A549 (cell line): ENCODE measurements at regions not wholly inside any gene's neighbourhood (a gene's known extent, or its start where the extent isn't known, plus 50 kb on each side); places are given as distances from the start of the nearest gene placed in this dataset.

ENCODE experiments used
- ATAC-seq, 2 experiments: fragments of 200-7000 bp in 1 of 2; fragments of >200 bp in 1 of 2; cut with Nextera tagmentation in 1 of 2; cut with Tn5 transposase in 1 of 2; 3 replicates each; pipeline versions ENCODE4 v1.8.0 to v1.9.1; 2018 to 2020; ENCODE audit warnings: mild to moderate bottlenecking in 1 of 2, moderate library complexity in 1 of 2
- CTCF ChIA-PET: fragments of 300-600 bp; sonication (Branson Sonifier 250); formaldehyde crosslinking; extraction: SDS; loops from one replicate; lab custom pipeline; 2021; ENCODE audit warnings: antibody characterized with exemption, inconsistent platforms; lab: Yijun Ruan, JAX
- POLR2A ChIA-PET: fragments of 350-600 bp; formaldehyde crosslinking; extraction: SDS; loops from one replicate; lab custom pipeline; 2021; ENCODE audit warnings: antibody characterized with exemption, inconsistent platforms; lab: Yijun Ruan, JAX
- DNase-seq, 2 experiments: peaks; one replicate each; pipeline versions ENCODE4 v3.0.0 to v3.0.0-alpha.2; 2011 to 2016; ENCODE audit warnings: low read depth in 1 of 2, low spot score in 1 of 2
- FAIRE-seq: peaks from 2 replicates; lab custom pipeline; 2011; peaks lifted over from hg19 to GRCh38; lab: Jason Lieb, UNC
- H3K27ac ChIP-seq, 2 experiments: fragments of >200 bp; sonication (Bioruptor Twin); formaldehyde crosslinking; 3 replicates each; pipeline ENCODE4 v1.5.1; 2016 to 2017
- H3K4me1 ChIP-seq: fragments of >200 bp; sonication (Bioruptor Twin); formaldehyde crosslinking; 3 replicates; pipeline ENCODE4 v1.6.1; 2016
- H3K4me2 ChIP-seq: fragments of >200 bp; sonication (Bioruptor Twin); formaldehyde crosslinking; 3 replicates; pipeline ENCODE4 v1.6.1; 2016
- H3K4me3 ChIP-seq: fragments of >200 bp; sonication (Bioruptor Twin); formaldehyde crosslinking; 3 replicates; pipeline ENCODE4 v1.5.1; 2016
- H3K9me3 ChIP-seq: fragments of >200 bp; sonication (Bioruptor Twin); formaldehyde crosslinking; 3 replicates; pipeline ENCODE4 v1.6.1; 2016
- CBX2 ChIP-seq: fragments of 200-600 bp; sonication (generic); IDR thresholded peaks from 2 replicates; pipeline ENCODE4 v1.6.1; 2016; ENCODE audit warnings: low read depth, mild to moderate bottlenecking, borderline replicate concordance
- EHMT2 ChIP-seq: fragments of 200-600 bp; sonication (generic); IDR thresholded peaks from 2 replicates; pipeline ENCODE4 v1.6.1; 2016; ENCODE audit warnings: antibody characterized with exemption, low read depth, mild to moderate bottlenecking, moderate library complexity
- EP300 ChIP-seq, 2 experiments: fragments of >200 bp; sonication (Bioruptor Twin); formaldehyde crosslinking; IDR thresholded peaks; 2 replicates in 1 of 2; 3 replicates in 1 of 2; pipeline ENCODE4 v1.6.1; 2016 to 2017
- FOSB ChIP-seq: fragments of 250-450 bp; sonication (Bioruptor Pico); IDR thresholded peaks from 2 replicates; pipeline ENCODE4 v1.5.0; 2020; ENCODE audit warnings: mild to moderate bottlenecking, moderate library complexity
- GATA3 ChIP-seq: IDR thresholded peaks from 2 replicates; pipeline ENCODE4 v1.6.1; 2012; ENCODE audit warnings: borderline replicate concordance
- HOXA7 ChIP-seq: fragments of 250-450 bp; sonication (Bioruptor Pico); IDR thresholded peaks from 2 replicates; pipeline ENCODE4 v1.5.0; 2020; ENCODE audit warnings: mild to moderate bottlenecking, moderate library complexity
- HOXB13 ChIP-seq: fragments of 250-450 bp; sonication (Bioruptor Pico); IDR thresholded peaks from 2 replicates; pipeline ENCODE4 v1.5.0; 2020; ENCODE audit warnings: low read depth, mild to moderate bottlenecking, moderate library complexity
- HOXB5 ChIP-seq: fragments of 250-450 bp; sonication (Bioruptor Pico); IDR thresholded peaks from 2 replicates; pipeline ENCODE4 v1.5.0; 2020; ENCODE audit warnings: mild to moderate bottlenecking, moderate library complexity
- JUN ChIP-seq, 2 experiments: fragments of >200 bp; sonication (Bioruptor Twin); formaldehyde crosslinking; IDR thresholded peaks; 2 replicates in 1 of 2; 3 replicates in 1 of 2; pipeline ENCODE4 v1.6.1; 2016 to 2017
- MAFK ChIP-seq: fragments of 450-650 bp; IDR thresholded peaks from 2 replicates; pipeline ENCODE4 v1.6.1; 2014; ENCODE audit not compliant: partially characterized antibody
- MAZ ChIP-seq: fragments of 150-350 bp; IDR thresholded peaks from 2 replicates; pipeline ENCODE4 v1.6.1; 2014; ENCODE audit warnings: antibody characterized with exemption, low read depth, low read length, borderline replicate concordance
- POLR2AphosphoS2 ChIP-seq: conservative IDR thresholded peaks from 2 replicates; pipeline ENCODE4 v1.6.1; 2012; ENCODE audit warnings: low read length, improper control_type of control experiment, inconsistent platforms
- RAD21 ChIP-seq, 2 experiments: fragments of >200 bp in 1 of 2; sonication (Bioruptor Twin) in 1 of 2; formaldehyde crosslinking in 1 of 2; IDR thresholded peaks in 1 of 2; conservative IDR thresholded peaks in 1 of 2; 2 replicates in 1 of 2; 3 replicates in 1 of 2; pipeline ENCODE4 v1.6.1; 2012 to 2018; ENCODE audit warnings: inconsistent platforms in 1 of 2
- RARB ChIP-seq: fragments of 250-450 bp; sonication (Bioruptor Pico); IDR thresholded peaks from 2 replicates; pipeline ENCODE4 v1.8.0; 2021; ENCODE audit warnings: mild to moderate bottlenecking, moderate library complexity
- RCOR1 ChIP-seq: fragments of 150-350 bp; IDR thresholded peaks from 2 replicates; pipeline ENCODE4 v1.6.1; 2014; ENCODE audit warnings: antibody characterized with exemption, low read length, low read depth
- RFX5 ChIP-seq: fragments of 450-650 bp; IDR thresholded peaks from 2 replicates; pipeline ENCODE4 v1.7.1; 2014; ENCODE audit warnings: antibody characterized with exemption, mild to moderate bottlenecking, moderate library complexity
- SREBF2 ChIP-seq: fragments of 450-650 bp; IDR thresholded peaks from 2 replicates; pipeline ENCODE4 v1.6.1; 2014; ENCODE audit warnings: mild to moderate bottlenecking, moderate library complexity
- ZNF302 ChIP-seq: fragments of 250-450 bp; sonication (Bioruptor Pico); IDR thresholded peaks from 2 replicates; pipeline ENCODE4 v1.9.0; 2021; ENCODE audit warnings: inconsistent platforms, mild to moderate bottlenecking, moderate library complexity
- ZSCAN20 ChIP-seq: fragments of 250-450 bp; sonication (Bioruptor Pico); IDR thresholded peaks from 2 replicates; pipeline ENCODE4 v1.8.0; 2022; ENCODE audit warnings: mild to moderate bottlenecking, moderate library complexity
- WGBS: methylation state at CpG from one replicate; pipeline ENCODE4 v1.1.6; 2017; ENCODE audit errors: missing lambda C conversion rate; 5-methylcytosine and 5-hydroxymethylcytosine counted together
- TF ChIP-seq, protein P1 (sequence below): fragments of 200-600 bp; sonication (generic); IDR thresholded peaks from 2 replicates; pipeline ENCODE4 v1.6.1; 2016; ENCODE audit warnings: antibody characterized with exemption, mild to moderate bottlenecking, moderate library complexity
- TF ChIP-seq, protein P2 (sequence below): IDR thresholded peaks from 2 replicates; pipeline ENCODE4 v1.6.1; 2012
- TF ChIP-seq, protein P3 (sequence below): fragments of >200 bp; sonication (Bioruptor Twin); formaldehyde crosslinking; IDR thresholded peaks from 3 replicates; pipeline ENCODE4 v1.6.1; 2016
- TF ChIP-seq, protein P4 (sequence below): fragments of 450-650 bp; IDR thresholded peaks from 2 replicates; pipeline ENCODE4 v1.6.1; 2014; ENCODE audit warnings: antibody characterized with exemption
- TF ChIP-seq, protein P5 (sequence below): fragments of >200 bp; sonication (Bioruptor Twin); formaldehyde crosslinking; IDR thresholded peaks from 2 replicates; pipeline ENCODE4 v1.6.1; 2016
- TF ChIP-seq, protein P6 (sequence below): fragments of 250-450 bp; sonication (Bioruptor Pico); IDR thresholded peaks from 2 replicates; pipeline ENCODE4 v1.5.0; 2020; ENCODE audit warnings: low read depth, mild to moderate bottlenecking, moderate library complexity
- TF ChIP-seq, protein P7 (sequence below): fragments of 150-350 bp; IDR thresholded peaks from 2 replicates; pipeline ENCODE4 v1.6.1; 2014; ENCODE audit warnings: low read depth, mild to moderate bottlenecking, low read length

DNA sequence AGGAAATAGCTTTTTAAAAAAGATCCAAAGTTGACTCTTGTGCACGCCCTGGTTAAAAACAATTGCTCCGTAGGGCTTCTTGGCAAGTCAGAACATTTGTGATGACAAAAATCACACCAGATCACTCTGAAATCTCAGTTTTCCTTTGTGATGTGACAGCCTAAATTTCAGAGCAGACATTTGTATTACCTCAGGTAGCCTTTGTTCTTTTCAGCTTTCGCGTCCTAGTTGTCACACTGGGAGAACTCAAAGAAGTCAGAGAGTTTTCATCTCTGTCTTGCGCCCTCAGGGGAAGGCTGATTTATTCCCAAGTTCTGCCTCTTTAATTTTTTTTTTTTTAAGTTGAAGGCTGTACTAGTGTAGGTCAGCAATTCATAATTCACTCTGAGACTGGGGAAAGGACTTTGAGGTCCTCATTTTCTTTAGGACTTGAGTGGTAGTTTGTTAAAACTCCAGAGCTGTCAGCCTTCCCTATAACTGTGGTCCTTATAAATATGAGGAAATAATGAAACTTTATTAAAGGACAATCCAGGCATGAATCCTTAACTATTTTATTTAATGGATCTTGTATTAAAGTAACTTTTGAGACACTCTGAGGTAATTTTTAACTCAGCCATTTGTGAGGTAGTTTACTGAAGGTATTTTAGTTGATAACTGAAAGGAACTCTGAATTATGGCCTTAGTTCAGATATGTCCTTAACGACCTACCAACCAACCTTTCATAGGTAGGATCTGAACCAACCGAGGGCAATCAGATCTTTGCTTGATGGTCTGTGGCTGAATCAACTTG, 525.1 kb upstream of the FAM98A start:
- Histone ChIP-seq H3K4me3 (no peak overlapping the region), H3K4me2 (no peak overlapping the region), H3K27ac (no peak overlapping the region), H3K9me3 (no peaks in the 10 kb centered on the region), H3K4me1 (no peaks in the 10 kb centered on the region)
- TF ChIP-seq POLR2AphosphoS2 (no peak), ZNF302 (CRISPR knock-in tag) (no peak), MAFK (no peak), HOXA7 (CRISPR knock-in tag) (no peak), RFX5 (no peak), SREBF2 (no peak), EHMT2 (no peak), FOSB (CRISPR knock-in tag) (no peak), HOXB13 (CRISPR knock-in tag) (no peak), EP300 (IDR thresholded peaks at IDR 0.05) (no peak), HOXB5 (CRISPR knock-in tag) (no peak), RARB (CRISPR knock-in tag) (no peak), RAD21 (conservative IDR thresholded peaks at IDR 0.05 in 1 of 2, IDR thresholded peaks at IDR 0.05 in 1 of 2) (no peak)
- TF ChIP-seq, protein P1, sequence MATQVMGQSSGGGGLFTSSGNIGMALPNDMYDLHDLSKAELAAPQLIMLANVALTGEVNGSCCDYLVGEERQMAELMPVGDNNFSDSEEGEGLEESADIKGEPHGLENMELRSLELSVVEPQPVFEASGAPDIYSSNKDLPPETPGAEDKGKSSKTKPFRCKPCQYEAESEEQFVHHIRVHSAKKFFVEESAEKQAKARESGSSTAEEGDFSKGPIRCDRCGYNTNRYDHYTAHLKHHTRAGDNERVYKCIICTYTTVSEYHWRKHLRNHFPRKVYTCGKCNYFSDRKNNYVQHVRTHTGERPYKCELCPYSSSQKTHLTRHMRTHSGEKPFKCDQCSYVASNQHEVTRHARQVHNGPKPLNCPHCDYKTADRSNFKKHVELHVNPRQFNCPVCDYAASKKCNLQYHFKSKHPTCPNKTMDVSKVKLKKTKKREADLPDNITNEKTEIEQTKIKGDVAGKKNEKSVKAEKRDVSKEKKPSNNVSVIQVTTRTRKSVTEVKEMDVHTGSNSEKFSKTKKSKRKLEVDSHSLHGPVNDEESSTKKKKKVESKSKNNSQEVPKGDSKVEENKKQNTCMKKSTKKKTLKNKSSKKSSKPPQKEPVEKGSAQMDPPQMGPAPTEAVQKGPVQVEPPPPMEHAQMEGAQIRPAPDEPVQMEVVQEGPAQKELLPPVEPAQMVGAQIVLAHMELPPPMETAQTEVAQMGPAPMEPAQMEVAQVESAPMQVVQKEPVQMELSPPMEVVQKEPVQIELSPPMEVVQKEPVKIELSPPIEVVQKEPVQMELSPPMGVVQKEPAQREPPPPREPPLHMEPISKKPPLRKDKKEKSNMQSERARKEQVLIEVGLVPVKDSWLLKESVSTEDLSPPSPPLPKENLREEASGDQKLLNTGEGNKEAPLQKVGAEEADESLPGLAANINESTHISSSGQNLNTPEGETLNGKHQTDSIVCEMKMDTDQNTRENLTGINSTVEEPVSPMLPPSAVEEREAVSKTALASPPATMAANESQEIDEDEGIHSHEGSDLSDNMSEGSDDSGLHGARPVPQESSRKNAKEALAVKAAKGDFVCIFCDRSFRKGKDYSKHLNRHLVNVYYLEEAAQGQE = no peak
- TF ChIP-seq, protein P2, sequence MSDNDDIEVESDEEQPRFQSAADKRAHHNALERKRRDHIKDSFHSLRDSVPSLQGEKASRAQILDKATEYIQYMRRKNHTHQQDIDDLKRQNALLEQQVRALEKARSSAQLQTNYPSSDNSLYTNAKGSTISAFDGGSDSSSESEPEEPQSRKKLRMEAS = no peak
- TF ChIP-seq, protein P3, sequence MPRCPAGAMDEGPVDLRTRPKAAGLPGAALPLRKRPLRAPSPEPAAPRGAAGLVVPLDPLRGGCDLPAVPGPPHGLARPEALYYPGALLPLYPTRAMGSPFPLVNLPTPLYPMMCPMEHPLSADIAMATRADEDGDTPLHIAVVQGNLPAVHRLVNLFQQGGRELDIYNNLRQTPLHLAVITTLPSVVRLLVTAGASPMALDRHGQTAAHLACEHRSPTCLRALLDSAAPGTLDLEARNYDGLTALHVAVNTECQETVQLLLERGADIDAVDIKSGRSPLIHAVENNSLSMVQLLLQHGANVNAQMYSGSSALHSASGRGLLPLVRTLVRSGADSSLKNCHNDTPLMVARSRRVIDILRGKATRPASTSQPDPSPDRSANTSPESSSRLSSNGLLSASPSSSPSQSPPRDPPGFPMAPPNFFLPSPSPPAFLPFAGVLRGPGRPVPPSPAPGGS = no peak
- TF ChIP-seq, protein P4, sequence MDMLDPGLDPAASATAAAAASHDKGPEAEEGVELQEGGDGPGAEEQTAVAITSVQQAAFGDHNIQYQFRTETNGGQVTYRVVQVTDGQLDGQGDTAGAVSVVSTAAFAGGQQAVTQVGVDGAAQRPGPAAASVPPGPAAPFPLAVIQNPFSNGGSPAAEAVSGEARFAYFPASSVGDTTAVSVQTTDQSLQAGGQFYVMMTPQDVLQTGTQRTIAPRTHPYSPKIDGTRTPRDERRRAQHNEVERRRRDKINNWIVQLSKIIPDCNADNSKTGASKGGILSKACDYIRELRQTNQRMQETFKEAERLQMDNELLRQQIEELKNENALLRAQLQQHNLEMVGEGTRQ = no peak
- ChIA-PET POLR2A (no interaction called here), CTCF (no interaction called here)
- FAIRE-seq = no peak
- no peak for ATAC-seq
- 31% methylated on average over 7 of the region's 7 CpGs for WGBS
- no peak for DNase-seq

DNA sequence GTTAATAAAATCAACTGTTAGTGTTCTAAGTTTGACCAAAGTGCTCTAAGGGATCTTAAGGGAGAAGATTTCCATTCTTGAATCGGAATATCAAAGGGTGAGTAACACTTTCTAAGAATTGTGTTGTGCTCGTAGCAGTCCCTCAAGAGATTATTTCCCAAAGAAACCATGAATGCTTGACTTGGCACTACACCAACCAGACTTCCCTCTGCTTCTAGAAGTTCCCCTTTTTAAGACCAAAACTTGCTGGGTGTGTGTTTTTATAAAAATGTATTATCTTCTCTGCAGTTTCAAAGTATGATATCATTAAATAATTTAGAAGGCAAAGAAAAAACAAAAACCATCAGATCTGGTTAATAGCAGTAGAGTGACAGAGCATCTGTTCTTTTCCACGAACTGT, 522.0 kb upstream of the FAM98A start:
- CTCF ChIA-PET = no interaction called here
- TF ChIP-seq ZSCAN20 (no peak), MAZ (no peak), GATA3 (no peak), CBX2 (no peak), HOXB5 (CRISPR knock-in tag) (no peak), JUN (IDR thresholded peaks at IDR 0.05) (no peak), RCOR1 (no peak)
- TF ChIP-seq, protein P5, sequence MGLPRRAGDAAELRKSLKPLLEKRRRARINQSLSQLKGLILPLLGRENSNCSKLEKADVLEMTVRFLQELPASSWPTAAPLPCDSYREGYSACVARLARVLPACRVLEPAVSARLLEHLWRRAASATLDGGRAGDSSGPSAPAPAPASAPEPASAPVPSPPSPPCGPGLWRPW = no peak
- TF ChIP-seq, protein P6, sequence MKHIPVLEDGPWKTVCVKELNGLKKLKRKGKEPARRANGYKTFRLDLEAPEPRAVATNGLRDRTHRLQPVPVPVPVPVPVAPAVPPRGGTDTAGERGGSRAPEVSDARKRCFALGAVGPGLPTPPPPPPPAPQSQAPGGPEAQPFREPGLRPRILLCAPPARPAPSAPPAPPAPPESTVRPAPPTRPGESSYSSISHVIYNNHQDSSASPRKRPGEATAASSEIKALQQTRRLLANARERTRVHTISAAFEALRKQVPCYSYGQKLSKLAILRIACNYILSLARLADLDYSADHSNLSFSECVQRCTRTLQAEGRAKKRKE (CRISPR knock-in tag) = no peak
- TF ChIP-seq, protein P7, sequence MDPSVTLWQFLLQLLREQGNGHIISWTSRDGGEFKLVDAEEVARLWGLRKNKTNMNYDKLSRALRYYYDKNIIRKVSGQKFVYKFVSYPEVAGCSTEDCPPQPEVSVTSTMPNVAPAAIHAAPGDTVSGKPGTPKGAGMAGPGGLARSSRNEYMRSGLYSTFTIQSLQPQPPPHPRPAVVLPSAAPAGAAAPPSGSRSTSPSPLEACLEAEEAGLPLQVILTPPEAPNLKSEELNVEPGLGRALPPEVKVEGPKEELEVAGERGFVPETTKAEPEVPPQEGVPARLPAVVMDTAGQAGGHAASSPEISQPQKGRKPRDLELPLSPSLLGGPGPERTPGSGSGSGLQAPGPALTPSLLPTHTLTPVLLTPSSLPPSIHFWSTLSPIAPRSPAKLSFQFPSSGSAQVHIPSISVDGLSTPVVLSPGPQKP = no peak
- TF ChIP-seq, protein P3 = no peak
- TF ChIP-seq, all 56 proteins: peak for 0
- no peaks in the 10 kb centered on the region for H3K9me3 ChIP-seq
- FAIRE-seq (no peak), ATAC-seq (no peak), DNase-seq (no peak)
- WGBS = 2% methylated on average over 3 of the region's 3 CpGs
- H3K27ac ChIP-seq = no peak overlapping the region
- H3K4me3 ChIP-seq = no peak overlapping the region
- no peak overlapping the region for H3K4me2 ChIP-seq
- H3K4me1 ChIP-seq = no peaks in the 10 kb centered on the region
- POLR2A ChIA-PET = no interaction called here
